ENCODE measurements at regions not wholly inside any gene's neighbourhood (a gene's known extent, or its start where the extent isn't known, plus 50 kb on each side); places are given as distances from the start of the nearest gene placed in this dataset.

DNA sequence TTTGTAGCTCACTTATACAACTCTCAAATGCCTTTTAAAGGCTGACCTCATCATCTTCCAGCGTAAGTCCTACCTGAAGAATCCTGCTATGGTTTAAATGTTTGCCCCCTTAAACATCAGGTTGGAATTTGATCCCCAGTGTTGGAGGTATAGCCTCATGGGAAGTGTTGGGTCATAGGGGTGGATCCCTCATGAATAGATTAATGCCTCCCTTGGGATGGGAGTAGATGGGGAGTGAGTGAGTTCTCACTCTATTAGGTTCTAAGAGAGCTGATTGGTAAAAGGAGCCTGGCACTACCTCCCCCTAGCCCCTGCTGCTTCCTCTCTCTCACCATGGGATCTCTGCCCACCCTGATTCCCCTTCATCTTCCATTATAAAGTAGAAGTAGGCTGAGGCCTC is 285.6 kb downstream of the FZD1 start:
- no peak for TF ChIP-seq POLR2A (IDR thresholded peaks at IDR 0.05)
- TF ChIP-seq, protein P1, sequence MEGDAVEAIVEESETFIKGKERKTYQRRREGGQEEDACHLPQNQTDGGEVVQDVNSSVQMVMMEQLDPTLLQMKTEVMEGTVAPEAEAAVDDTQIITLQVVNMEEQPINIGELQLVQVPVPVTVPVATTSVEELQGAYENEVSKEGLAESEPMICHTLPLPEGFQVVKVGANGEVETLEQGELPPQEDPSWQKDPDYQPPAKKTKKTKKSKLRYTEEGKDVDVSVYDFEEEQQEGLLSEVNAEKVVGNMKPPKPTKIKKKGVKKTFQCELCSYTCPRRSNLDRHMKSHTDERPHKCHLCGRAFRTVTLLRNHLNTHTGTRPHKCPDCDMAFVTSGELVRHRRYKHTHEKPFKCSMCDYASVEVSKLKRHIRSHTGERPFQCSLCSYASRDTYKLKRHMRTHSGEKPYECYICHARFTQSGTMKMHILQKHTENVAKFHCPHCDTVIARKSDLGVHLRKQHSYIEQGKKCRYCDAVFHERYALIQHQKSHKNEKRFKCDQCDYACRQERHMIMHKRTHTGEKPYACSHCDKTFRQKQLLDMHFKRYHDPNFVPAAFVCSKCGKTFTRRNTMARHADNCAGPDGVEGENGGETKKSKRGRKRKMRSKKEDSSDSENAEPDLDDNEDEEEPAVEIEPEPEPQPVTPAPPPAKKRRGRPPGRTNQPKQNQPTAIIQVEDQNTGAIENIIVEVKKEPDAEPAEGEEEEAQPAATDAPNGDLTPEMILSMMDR (IDR thresholded peaks at IDR 0.05) = no peak
